ENCODE measurements at regions not wholly inside any gene's neighbourhood (a gene's known extent, or its start where the extent isn't known, plus 50 kb on each side); places are given as distances from the start of the nearest gene placed in this dataset.

GRCh38 chr2:16561676-16562075, 104.0 kb downstream of the CYRIA start:
- no peak for TF ChIP-seq PPARA (CRISPR knock-in tag; IDR thresholded peaks at IDR 0.05; ENCODE audit: borderline replicate concordance)
- no peak for TF ChIP-seq PATZ1 (CRISPR knock-in tag; IDR thresholded peaks at IDR 0.05; ENCODE audit: borderline replicate concordance)
- no peak for TF ChIP-seq ISL1 (CRISPR knock-in tag; IDR thresholded peaks at IDR 0.05)
- no peak for TF ChIP-seq ZC3H10 (CRISPR knock-in tag; IDR thresholded peaks at IDR 0.05)
- TF ChIP-seq ZFP3 (CRISPR knock-in tag; IDR thresholded peaks at IDR 0.05): no peak
- TF ChIP-seq ARNTL (CRISPR knock-in tag; IDR thresholded peaks at IDR 0.05; ENCODE audit: borderline replicate concordance, low read depth): no peak
- no peak for TF ChIP-seq POU6F1 (CRISPR knock-in tag; IDR thresholded peaks at IDR 0.05; ENCODE audit: borderline replicate concordance, low read depth)
- TF ChIP-seq ESRRG (CRISPR knock-in tag; IDR thresholded peaks at IDR 0.05): no peak
- no peak for TF ChIP-seq BACH2 (CRISPR knock-in tag; IDR thresholded peaks at IDR 0.05; ENCODE audit: borderline replicate concordance)
- TF ChIP-seq CREB5 (CRISPR knock-in tag; IDR thresholded peaks at IDR 0.05; ENCODE audit: low read depth): no peak
